NK-92 (cell line): ENCODE measurements at regions not wholly inside any gene's neighbourhood (a gene's known extent, or its start where the extent isn't known, plus 50 kb on each side); places are given as distances from the start of the nearest gene placed in this dataset.
"Not testable (repeated sequence)": the region's sequence is repeated elsewhere in the genome, so short reads cannot be mapped to it uniquely, and the experiment has no call there.

Experiments used
- DNase-seq: peaks from one replicate; lab custom pipeline; 2025; ENCODE audit not compliant: unreplicated experiment; lab: John Stamatoyannopoulos, UW

DNA sequence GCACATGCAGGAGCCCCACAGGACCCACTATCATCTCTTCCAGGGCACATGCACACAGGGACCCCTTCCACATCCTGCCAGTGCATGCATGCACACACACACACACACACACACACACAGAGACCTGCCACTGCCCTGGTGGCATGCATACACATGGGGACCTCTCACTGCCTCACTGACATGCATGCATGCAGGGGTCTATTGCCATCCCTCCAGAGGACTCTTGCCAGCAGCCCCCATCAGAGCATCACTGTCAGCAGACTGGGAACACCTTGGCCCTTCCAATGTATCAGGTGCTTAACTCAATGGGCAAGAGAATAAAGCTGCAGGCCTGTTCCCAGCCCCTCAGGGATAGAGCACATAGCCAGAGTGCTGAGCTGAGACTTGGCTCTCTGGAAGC lies 433.6 kb upstream of the PPP1R2C start:
- no peak for DNase-seq

DNA sequence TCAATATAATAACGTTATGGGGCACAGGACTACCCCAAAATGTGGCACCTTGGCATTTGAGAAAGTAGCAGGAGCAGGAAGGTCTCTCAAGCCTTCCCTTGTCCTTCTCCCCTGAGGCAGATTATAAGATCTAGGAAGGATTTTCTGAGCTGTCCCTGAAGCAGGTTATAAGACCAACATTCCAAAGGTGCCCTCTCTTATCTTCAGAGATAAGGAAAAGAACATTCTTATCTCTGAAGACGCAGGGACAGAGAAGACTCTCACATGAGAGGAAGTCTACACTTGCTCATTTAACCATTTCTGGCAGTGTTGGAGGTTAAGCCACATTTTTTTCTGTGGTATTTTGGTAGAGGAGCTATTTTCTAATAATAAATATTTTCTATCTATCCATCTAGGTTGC lies 437.9 kb upstream of the MAOA start:
- DNase-seq, result no peak

DNA sequence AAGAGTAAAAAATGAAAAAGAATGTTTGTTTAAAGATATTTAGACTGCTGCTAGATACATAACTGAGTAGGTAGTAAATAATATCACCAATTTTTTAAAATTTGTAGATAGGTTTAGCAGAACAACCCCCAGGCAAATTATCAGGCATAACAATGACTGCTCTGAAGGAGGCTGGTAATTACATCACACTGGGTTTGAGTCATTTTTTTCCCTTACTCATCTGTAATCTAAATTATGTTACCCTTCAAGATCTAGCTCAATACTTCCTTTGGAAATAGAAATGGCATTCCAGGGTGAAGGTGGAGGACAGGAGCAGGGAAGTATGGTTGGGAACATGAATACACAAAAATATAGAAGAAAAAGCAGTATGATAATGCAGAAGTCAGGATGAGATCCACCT lies 431.6 kb upstream of the MAOA start:
- DNase-seq, result no peak

GRCh38 chrX:43225626-43226328 lies 430.3 kb upstream of the MAOA start:
- DNase-seq, result no peak

- DNase-seq, result no peak
Observed at GRCh38 chrX:43238461-43238945, 417.6 kb upstream of the MAOA start.

DNA sequence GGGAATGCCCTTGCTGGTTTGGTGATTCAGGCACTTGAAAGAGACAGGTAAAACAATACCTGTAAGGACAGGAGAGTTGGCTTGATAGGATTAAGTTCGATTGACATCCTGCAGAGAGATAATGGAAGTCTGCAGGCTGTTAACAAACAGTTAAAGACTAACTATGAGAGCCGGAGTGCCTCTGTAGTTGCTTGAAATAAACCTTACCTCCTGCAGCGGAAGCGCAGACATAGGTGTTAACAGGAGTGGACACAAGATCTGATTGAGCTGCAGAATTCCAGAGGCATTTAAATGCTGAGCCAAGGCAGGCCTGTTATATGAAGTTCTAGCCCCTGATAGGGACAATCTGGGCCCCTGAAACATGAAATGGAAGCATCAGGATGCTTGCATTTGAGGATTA lies 416.7 kb upstream of the MAOA start:
- DNase-seq, result no peak

GRCh38 chrX:43255596-43255995 lies 400.5 kb upstream of the MAOA start:
- no peak for DNase-seq

DNA sequence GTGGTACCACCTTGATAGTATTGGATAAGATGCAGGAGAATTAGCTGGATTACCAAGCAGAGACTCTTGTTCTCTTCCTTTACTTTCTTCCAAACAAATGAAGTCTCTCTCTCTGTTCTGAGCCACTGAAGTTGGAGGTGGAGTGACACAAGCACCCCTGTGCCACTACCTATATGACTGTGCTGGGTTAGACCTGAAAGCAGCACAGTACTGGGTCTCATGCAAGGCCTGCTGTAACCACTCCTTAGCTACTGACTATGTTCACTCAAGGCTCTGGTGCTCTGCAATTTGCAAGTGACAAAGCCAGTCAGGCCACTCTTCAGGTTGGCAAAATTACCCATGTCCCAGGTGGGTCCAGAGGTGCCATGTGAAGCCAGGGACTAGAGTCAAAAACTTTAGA lies 389.6 kb upstream of the MAOA start:
- no peak for DNase-seq

DNA sequence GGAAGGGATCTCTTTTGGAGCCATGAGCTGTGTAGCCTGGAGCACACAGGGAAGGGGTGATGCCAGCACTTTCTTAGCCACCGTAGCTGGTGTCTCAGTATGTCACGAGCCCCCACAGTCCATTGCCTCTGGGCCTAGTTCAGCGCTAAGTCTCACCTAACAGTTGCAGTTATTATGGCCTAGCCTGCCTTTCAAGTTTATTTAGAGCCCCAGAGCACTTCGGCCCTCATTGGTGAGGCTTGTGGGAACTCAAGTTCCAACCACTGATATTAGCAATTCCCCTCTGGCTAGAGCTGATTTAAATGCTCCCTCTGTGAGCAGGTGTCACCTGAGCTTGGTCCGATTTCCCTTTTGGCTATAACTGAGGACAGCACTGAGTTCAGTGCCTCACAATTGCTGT lies 388.4 kb upstream of the MAOA start:
- no peak for DNase-seq

DNA sequence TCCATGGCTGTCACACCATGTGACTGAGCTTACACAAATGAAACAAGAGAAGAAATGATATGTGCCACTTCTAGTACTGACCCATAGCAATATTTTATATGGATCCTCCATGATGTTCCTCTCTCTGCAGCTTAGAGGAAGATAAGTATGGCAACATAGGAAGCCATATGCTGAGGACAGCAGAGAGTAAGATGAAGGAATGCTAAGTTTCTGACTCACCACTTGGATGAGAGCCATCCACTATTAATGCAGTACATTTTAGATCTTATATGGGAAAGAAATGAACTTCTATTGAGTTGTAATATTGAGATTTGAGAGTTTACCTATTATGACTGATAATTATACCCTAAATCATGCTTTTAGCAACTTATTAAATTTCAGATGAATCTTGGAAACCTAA lies 386.9 kb upstream of the MAOA start:
- DNase-seq, result no peak

DNA sequence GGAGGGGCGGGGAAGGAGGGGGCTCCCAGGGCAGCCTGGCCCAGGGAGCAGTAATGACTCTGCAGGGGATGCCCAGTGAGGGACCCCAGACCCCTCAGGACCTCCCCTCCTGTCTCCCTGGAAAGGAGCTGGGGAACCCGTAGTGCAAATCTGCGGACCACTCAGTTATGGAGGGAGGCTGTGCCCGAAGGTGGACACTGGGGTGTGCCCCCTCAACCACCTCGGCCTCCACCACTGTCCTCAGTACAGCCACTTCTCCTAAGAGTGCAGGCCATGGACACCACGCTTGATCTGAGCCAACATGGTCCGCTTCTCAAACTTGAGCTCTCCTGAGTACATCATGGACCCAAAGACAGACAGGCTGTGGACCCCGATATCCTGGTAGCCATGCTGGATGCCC lies 378.2 kb upstream of the MAOA start:
- DNase-seq, result no peak

DNA sequence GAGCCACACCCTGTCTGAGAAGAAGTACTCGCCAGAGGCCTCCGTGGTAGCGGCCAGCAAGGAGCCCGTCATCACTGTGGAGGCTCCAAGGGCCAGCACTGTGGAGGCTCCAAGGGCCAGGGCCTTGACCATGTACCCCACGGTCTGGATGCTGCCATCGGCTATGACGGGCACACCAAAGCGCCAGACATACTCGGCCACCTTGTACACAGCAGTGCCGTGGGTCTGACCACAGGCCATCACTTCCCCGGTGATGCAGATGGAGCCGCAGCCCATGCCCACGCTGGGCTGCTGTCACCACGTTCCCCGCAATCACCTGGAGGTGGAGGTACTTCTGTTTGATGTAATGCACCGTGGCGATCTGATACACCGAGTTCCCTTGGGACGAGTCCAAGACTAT lies 377.7 kb upstream of the MAOA start:
- no peak for DNase-seq

GRCh38 chrX:43279341-43279808 lies 376.7 kb upstream of the MAOA start:
- DNase-seq, result no peak

DNA sequence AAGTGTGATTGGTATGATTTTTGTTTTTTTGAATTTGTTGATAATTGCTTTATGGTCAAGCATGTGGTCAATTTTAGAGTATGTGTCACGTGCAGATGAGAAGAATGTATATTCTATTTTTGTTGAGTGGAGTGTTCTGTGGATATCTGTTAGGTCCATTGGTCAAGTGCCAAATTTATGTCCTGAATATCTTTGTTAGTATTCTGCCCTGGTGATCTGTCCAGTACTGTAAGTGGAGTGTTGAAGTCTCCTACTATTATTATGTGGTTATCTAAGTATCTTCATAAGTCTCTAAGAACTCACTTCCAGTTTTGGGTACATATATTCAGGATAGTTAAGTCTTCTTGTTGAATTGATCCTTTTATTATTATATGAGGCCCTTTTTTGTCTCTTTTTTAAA lies 372.9 kb upstream of the MAOA start:
- no peak for DNase-seq

DNA sequence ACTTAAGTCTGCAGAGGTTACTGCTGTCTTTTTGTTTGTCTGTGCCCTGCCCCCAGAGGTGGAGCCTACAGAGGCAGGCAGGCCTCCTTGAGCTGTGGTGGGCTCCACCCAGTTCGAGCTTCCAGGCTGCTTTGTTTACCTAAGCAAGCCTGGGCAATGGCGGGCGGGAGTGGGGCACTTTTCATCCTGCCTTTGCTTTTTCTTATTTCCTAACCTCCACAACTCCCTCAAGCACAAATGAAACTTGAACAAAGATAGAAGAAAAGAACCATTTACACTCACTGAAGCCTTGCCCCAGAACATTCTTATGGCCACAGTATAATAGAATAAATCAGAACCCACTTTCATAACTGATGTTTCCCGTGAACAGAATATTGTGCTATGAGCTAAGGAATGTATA lies 344.5 kb upstream of the MAOA start:
- not testable (repeated sequence) for DNase-seq

GRCh38 chrX:43313035-43313434 lies 343.1 kb upstream of the MAOA start:
- DNase-seq, result no peak

DNA sequence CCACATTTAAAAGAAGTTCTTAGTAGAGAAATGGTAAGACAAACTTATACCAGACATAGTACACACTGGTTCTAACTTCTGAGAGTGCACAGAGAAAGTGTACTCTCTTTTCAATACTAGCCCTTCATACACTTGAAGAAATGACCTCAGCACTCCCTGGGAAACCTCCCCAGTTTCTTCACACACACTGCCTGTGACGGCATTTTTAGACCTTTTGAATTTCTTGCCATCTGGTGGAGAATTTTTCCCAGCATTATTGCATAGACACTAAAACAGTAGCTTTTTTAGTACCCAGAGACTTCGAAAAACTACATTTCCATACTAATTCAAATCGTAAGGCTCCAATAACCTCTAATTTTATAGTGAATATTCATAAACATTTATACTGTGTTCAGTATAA lies 341.6 kb upstream of the MAOA start:
- DNase-seq, result no peak

- DNase-seq, result no peak
Observed at GRCh38 chrX:43315622-43316021, 340.5 kb upstream of the MAOA start.

DNA sequence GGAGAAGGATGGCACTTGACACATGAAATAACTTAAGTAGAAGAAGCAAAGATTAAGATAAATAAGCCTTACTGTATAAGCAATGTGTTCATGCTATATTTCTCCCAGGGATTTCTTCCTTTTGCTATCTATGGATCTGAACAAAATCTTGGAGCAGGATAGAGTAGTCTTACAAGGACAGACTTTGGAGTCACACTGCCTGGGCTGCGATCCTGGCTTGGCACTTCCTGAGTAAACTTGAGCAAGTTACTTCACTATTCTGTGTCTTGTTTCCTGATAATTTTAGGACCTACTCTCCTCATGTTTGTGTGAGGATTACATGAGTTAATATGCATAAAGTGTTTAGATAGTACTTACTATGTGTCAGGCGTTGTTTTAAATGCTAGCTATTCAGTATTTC lies 340.0 kb upstream of the MAOA start:
- no peak for DNase-seq

DNA sequence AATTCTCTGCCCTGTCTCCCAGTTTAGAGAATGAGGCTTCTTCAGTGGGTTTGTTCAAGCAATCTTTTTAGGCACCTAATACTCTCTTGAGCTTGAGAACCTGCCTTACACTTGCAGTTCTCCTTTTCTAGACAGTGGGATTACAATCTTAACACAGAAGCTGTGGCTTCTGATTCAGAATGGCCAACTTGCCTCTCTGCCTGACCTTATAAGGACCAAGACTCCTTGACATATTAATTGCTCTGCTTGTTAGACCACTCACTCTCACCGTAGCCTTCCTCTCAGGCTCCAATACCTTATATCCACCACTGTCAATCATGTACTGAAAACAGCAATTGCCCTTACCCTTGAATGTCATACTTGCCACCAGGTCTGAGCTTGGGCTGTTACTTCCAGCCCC lies 338.7 kb upstream of the MAOA start:
- no peak for DNase-seq

DNA sequence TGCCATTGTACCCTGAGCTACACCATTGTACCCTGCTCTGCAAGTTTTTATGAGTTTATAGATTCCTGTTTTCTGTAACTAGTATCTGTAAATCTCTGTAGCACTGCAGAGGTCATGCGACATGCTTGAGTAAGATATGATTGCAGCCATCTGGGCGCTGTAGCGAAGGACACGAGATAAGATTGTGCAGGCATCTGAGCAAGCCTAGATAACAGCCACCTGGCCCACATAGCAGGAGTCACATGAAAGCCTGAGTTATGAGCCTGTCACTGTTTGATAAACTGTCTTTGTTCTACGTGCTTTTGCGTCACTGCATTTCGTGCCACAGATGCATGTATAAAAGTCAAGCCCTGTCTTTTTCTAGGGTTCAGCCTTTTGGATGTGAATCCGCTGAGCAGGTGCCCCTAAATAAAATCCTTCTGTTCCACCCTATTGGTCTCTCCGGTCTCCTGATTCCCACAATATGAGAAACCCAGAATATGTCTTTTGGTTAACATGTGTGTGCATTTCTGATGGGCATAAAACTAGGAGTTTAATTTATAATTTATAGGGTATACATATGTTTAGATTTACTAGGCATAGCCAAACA lies 327.6 kb upstream of the MAOA start:
- no peak for DNase-seq

GRCh38 chrX:43333543-43333942 lies 322.6 kb upstream of the MAOA start:
- DNase-seq, result no peak

GRCh38 chrX:43345166-43345565 lies 310.9 kb upstream of the MAOA start:
- no peak for DNase-seq
